GM12874 (cell line): ENCODE measurements at regions not wholly inside any gene's neighbourhood (a gene's known extent, or its start where the extent isn't known, plus 50 kb on each side); places are given as distances from the start of the nearest gene placed in this dataset.

Experiments
- TF ChIP-seq, protein P1 (sequence below): IDR thresholded peaks from 2 replicates; pipeline ENCODE4 v1.5.1; 2011; ENCODE audit warnings: low read depth, mild to moderate bottlenecking, control low read depth, low read length, moderate library complexity; ENCODE audit not compliant: insufficient read depth

DNA sequence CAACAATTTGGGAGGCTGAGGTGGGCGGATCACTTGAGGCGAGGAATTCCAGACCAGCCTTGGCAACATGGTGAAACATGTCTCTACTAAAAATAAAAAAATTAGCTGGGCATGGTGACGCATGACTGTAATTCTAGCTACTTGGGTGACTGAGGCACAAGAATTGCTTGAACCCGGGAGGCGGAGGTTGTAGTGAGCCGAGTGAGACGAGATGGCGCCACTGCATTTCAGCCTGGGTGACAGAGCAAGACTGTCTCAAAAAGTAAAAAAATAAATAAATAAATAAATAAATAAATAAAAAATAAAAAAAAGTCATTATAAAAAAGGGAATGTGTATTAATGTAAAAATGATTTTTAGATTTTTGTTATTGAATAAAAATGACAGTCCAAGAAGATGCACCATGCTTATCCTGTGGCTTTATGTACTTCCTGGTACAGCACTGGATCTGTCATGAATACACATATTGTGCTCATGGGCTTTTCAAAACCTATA, 658.8 kb upstream of the LRRN3 start:
- TF ChIP-seq, protein P1, sequence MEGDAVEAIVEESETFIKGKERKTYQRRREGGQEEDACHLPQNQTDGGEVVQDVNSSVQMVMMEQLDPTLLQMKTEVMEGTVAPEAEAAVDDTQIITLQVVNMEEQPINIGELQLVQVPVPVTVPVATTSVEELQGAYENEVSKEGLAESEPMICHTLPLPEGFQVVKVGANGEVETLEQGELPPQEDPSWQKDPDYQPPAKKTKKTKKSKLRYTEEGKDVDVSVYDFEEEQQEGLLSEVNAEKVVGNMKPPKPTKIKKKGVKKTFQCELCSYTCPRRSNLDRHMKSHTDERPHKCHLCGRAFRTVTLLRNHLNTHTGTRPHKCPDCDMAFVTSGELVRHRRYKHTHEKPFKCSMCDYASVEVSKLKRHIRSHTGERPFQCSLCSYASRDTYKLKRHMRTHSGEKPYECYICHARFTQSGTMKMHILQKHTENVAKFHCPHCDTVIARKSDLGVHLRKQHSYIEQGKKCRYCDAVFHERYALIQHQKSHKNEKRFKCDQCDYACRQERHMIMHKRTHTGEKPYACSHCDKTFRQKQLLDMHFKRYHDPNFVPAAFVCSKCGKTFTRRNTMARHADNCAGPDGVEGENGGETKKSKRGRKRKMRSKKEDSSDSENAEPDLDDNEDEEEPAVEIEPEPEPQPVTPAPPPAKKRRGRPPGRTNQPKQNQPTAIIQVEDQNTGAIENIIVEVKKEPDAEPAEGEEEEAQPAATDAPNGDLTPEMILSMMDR = no peak

DNA sequence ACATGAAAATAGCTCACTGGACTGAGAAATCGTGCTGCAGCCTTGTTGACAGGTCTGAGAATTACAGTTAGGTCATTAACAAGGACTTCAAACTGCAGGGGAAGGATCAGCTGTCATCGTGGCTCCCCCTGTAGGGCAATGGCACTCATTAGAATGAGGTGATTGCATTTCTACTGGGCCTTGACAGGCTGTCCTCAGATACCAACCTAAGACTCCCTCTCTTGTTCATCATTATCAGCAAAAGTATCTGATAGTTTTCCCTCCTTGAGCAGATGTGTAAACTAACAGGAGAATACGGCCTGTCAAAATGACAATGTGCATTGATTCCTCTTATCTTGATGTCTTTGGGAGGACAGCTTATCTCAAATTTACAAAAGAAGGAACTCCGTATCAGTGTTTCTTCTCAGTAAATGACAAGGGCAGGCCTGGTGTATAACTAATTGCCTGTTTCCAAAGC, 648.5 kb upstream of the LRRN3 start:
- TF ChIP-seq, protein P1 = peak; percentile 60

DNA sequence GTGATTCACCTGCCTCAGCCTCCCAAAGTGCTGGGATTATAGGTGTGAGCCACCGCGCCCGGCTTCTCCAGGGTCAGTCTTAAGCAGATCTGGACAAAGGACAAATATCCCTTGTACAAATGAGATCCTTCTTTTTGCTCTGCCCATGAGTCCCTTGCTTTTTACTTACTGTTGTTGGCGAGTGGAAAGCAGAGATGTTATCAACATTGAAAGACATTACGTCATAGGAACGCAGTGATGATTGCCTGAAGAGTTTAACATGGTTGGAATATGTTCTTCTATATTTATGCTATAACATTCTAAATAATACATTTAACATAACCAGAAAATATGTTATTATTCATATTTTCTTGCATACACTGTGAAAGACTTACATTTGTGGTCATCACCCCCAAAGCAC, 644.3 kb upstream of the LRRN3 start:
- TF ChIP-seq, protein P1 = no peak

DNA sequence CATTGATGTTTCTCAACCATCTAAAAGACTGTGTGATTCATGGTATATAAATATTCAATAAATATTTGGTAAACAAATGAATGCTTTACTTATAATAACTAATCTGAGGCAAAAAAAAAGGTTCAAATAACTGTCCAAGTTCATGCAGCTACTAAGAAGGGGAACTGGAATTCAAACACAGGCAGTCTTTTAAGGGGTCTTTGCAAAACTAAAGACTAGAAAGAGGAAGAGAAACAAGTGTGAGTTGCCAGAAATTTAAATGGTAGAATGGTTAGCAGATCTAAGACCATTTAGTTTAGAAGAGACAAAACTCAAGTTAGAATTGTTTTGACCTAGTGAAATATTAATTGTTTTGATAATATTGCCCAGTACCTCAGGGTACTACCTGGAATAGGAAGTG, 642.0 kb upstream of the LRRN3 start:
- TF ChIP-seq, protein P1 = no peak

DNA sequence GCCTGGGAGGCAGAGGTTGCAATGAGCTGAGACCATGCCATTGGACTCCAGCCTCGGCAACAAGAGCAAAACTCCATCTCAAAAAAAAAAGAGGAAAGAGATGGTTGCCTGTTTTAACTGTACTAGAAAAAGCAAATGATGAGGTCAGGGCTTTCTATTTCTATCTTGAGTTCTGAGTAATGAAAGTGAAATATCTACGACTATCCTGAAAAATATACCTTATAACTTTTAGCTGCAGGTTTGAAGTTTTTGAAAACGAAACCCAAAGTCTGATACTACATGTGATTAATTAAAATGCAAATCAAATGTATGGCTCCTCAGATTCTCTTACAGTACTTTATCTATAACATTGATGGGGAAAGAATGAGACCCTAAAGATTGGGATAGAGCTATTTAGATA, 636.2 kb upstream of the LRRN3 start:
- TF ChIP-seq, protein P1 = no peak

DNA sequence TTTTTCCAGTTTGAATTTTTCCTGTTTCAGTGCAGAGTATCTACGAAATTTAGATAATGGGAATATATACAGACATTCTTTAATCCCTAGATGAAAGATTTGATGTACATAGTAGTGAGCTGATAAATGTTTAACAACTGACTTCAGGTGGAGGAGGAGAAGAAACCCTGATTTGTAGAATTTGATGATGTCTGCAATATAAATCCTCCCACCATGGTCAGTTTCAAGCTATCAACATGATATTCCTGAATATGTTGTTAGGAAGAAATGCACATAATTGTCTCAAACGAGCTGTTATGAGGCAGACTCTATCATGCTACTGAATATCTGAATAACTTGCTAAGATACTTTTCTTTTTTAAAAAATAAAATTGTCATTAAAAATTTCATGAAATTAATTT, 629.3 kb upstream of the LRRN3 start:
- TF ChIP-seq, protein P1 = no peak

DNA sequence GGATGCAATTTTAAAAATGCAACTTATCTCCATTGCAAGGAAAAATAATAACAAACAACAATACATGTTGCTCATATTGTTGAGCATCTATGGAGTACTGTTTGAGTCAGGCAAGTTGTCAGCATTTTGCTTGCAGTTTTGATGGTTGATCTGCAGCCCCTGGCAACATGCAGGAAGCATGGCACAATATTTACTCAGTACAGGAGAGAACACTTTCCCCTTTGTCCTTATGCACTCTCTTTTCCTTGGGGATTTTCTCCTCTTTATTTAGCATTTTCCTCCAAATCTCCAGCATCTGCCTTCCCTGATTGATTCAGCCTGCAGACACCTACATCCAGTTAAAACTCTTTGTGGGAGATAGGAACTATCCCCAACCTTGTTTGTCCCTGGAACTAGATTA, 620.5 kb upstream of the LRRN3 start:
- TF ChIP-seq, protein P1 = no peak

DNA sequence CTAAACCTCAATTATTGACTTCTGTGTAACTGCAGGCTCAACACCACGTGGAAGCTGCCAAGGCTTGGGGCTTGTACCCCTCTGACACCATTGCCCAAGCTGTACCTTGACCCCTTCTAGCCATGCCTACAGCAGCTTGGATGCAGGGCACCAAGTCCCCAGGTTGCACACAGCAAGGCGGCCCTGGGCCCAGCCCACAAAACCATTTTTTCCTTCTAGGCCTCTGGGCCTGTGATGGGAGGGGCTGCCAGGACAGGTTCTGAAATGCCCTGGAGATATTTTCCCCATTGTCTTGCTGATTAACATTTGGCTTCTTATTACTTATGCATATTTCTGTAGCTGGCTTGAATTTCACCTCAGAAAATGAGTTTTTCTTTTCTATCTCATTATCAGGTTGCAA, 610.0 kb upstream of the LRRN3 start:
- TF ChIP-seq, protein P1 = no peak
